HUES48 (cell line): ENCODE measurements at regions not wholly inside any gene's neighbourhood (a gene's known extent, or its start where the extent isn't known, plus 50 kb on each side); places are given as distances from the start of the nearest gene placed in this dataset.

Experiments used
- H3K27ac ChIP-seq: one replicate; pipeline ENCODE4 v1.7.0; 2013; ENCODE audit warnings: low read depth, low read length, inconsistent platforms
- H3K27me3 ChIP-seq: 2 replicates; pipeline ENCODE4 v1.6.1; 2013; ENCODE audit warnings: mild to moderate bottlenecking, low read length; ENCODE audit not compliant: control insufficient read depth, insufficient read depth
- H3K36me3 ChIP-seq: 2 replicates; pipeline ENCODE4 v1.6.1; 2013; ENCODE audit warnings: low read length; ENCODE audit not compliant: control insufficient read depth, insufficient read depth
- H3K4me1 ChIP-seq: 2 replicates; pipeline ENCODE4 v1.6.1; 2013; ENCODE audit warnings: mild to moderate bottlenecking, low read length; ENCODE audit not compliant: control insufficient read depth, insufficient read depth
- H3K4me3 ChIP-seq: 2 replicates; pipeline ENCODE4 v1.5.1; 2013; ENCODE audit warnings: mild to moderate bottlenecking, low read depth, low read length
- H3K9ac ChIP-seq: 2 replicates; pipeline ENCODE4 v1.6.1; 2013; ENCODE audit warnings: mild to moderate bottlenecking, low read depth, low read length, moderate library complexity
- H3K9me3 ChIP-seq: 2 replicates; pipeline ENCODE4 v1.6.1; 2013; ENCODE audit warnings: low read length; ENCODE audit not compliant: control insufficient read depth, insufficient read depth

DNA sequence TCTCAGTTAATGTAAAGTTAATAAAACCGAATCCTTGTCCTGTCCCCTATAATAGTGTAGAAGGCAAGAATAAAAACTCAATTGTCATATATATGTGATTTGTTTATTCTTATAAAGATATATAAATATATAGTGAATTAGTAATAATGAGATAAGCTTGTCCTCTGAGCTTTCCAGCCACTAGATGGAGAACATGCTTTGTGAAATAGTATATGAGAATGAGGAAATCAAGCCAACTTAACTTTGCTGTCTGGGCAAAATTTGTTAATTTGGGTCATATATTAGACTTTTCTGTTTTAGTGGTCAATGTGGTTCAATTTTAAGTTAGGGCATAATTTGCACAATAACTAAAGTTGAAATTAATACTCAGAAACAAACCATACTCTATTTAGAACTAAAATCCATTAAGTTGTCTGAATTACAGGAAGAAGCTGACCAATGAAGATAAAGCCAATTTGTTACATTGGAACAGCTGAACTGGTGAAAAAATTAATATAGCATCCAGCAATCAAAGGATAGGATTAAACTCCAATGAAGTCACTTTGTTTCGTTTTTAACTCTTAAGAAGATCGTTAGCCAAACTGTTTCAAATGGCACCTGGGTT, 595.0 kb downstream of the ARL4A start:
- H3K9me3 ChIP-seq: no peaks in the 10 kb centered on the region
- H3K27me3 ChIP-seq: no peaks in the 10 kb centered on the region
- no peak overlapping the region for H3K27ac ChIP-seq
- H3K4me3 ChIP-seq: no peak overlapping the region
- H3K4me1 ChIP-seq: no peaks in the 10 kb centered on the region
- H3K9ac ChIP-seq: no peak overlapping the region
- no peaks in the 10 kb centered on the region for H3K36me3 ChIP-seq

GRCh38 chr7:13286916-13287315, 599.5 kb downstream of the ARL4A start:
- Histone ChIP-seq H3K9me3 (no peaks in the 10 kb centered on the region), H3K9ac (no peak overlapping the region)

GRCh38 chr7:13288516-13288915, 601.1 kb downstream of the ARL4A start:
- H3K4me3 ChIP-seq: no peak overlapping the region
- no peaks in the 10 kb centered on the region for H3K27me3 ChIP-seq
- H3K27ac ChIP-seq: no peak overlapping the region
- H3K4me1 ChIP-seq: no peaks in the 10 kb centered on the region
- H3K9ac ChIP-seq: no peak overlapping the region
- no peaks in the 10 kb centered on the region for H3K9me3 ChIP-seq
- H3K36me3 ChIP-seq: no peaks in the 10 kb centered on the region

More at GRCh38 chr7:13286916-13287315, 599.5 kb downstream of the ARL4A start:
- Histone ChIP-seq H3K4me1 (no peaks in the 10 kb centered on the region), H3K27ac (no peak overlapping the region), H3K27me3 (no peaks in the 10 kb centered on the region), H3K36me3 (no peaks in the 10 kb centered on the region), H3K4me3 (no peak overlapping the region)

DNA sequence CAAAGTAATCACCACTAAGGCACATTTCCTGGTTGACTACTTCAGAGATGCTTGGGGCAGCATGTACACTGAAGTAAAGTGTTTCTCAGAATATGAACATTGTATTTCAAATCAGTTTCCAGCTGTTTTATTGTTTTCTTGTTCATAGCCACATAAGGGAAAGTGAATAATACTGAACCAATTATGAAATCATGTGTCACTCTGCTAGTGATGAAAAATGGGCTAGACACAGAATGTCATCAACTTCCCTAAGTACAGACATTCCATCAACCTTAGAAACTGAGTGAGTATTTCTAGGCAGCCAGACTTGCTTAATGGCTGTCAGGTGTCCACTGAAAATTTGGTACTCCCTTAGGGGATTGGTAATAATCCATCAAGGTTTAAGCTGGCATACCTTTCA, 603.5 kb downstream of the ARL4A start:
- Histone ChIP-seq H3K9ac (no peak overlapping the region), H3K36me3 (no peaks in the 10 kb centered on the region), H3K4me1 (no peaks in the 10 kb centered on the region), H3K27me3 (no peaks in the 10 kb centered on the region), H3K4me3 (no peak overlapping the region), H3K9me3 (no peaks in the 10 kb centered on the region), H3K27ac (no peak overlapping the region)

DNA sequence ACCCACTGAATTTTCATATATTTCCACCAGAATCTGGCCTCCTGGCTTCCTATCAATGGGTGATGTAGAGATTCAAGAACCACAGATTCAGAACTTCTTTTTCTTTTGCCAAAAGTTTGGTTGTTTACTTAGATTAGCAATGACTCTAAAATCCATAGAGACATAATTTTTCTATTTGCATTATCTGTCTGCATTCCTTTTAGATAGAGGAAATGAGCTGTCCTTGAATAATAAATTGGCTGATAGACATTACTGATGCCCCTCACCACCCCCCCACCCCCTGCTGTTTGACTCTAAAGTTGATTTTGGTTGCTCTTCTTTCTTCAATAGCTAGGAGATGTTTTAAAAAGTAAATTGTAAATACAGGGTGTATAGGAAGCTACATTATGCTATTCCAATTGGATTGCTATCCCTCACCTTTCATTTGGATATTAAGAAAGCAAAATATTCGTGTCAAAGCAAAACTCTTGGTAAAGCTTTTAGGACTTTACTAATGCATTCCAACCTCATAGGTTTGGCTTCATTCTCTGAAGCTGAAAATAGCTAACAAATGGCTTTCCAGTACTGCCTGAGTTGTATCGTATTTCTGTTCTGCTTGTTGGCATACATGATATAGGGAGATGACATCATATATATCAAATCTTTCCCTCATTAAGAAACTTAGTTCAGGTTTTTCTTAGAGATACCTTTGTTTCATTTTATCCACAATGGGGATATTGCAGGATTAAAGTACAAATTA, 606.0 kb downstream of the ARL4A start:
- H3K36me3 ChIP-seq: no peaks in the 10 kb centered on the region
- H3K4me3 ChIP-seq: no peak overlapping the region
- H3K27me3 ChIP-seq: no peaks in the 10 kb centered on the region
- H3K27ac ChIP-seq: no peak overlapping the region
- no peaks in the 10 kb centered on the region for H3K9me3 ChIP-seq
- H3K9ac ChIP-seq: no peak overlapping the region
- H3K4me1 ChIP-seq: no peaks in the 10 kb centered on the region

- no peaks in the 10 kb centered on the region for H3K36me3 ChIP-seq
- no peaks in the 10 kb centered on the region for H3K27me3 ChIP-seq
- H3K4me3 ChIP-seq: no peak overlapping the region
- peak overlapping the region; percentile 52 for H3K27ac ChIP-seq
- peaks cover 32% of the 10 kb centered on the region for H3K9me3 ChIP-seq
- H3K4me1 ChIP-seq: peaks cover 12% of the 10 kb centered on the region
- H3K9ac ChIP-seq: no peak overlapping the region
Observed at GRCh38 chr7:13307040-13307439, 619.6 kb downstream of the ARL4A start.

GRCh38 chr7:13308423-13308822, 621.0 kb downstream of the ARL4A start:
- Histone ChIP-seq H3K27ac (no peak overlapping the region), H3K9me3 (peaks cover 46% of the 10 kb centered on the region), H3K27me3 (no peaks in the 10 kb centered on the region), H3K9ac (no peak overlapping the region), H3K36me3 (no peaks in the 10 kb centered on the region), H3K4me1 (peaks cover 12% of the 10 kb centered on the region), H3K4me3 (no peak overlapping the region)

DNA sequence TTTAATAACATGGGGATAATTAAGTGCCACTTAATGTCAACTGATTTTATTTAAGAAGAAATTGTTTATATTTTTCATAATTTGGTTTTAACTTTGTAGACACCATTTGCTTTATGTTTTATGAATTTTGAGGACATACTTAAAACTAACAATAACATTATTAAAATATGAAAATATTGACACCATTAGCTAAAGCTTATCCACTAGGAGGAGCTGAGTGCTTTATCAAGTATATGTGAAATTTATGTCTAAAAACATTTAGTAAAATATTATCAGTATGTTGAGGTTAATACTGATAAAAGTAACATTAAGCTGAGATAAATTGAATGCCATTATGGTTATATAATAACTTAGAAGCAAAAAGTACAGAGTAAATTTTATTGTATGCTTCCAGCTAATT, 622.1 kb downstream of the ARL4A start:
- H3K27ac ChIP-seq: no peak overlapping the region
- peaks cover 57% of the 10 kb centered on the region for H3K9me3 ChIP-seq
- H3K9ac ChIP-seq: no peak overlapping the region
- H3K4me3 ChIP-seq: no peak overlapping the region
- no peaks in the 10 kb centered on the region for H3K36me3 ChIP-seq
- no peaks in the 10 kb centered on the region for H3K27me3 ChIP-seq
- peaks cover 12% of the 10 kb centered on the region for H3K4me1 ChIP-seq

- Histone ChIP-seq H3K27ac (no peak overlapping the region), H3K4me1 (peaks cover 9% of the 10 kb centered on the region), H3K4me3 (no peak overlapping the region), H3K36me3 (no peaks in the 10 kb centered on the region), H3K9me3 (peaks cover 63% of the 10 kb centered on the region), H3K27me3 (no peaks in the 10 kb centered on the region), H3K9ac (no peak overlapping the region)
Observed at GRCh38 chr7:13312307-13312706, 624.9 kb downstream of the ARL4A start.

- no peak overlapping the region for H3K27ac ChIP-seq
- no peak overlapping the region for H3K9ac ChIP-seq
- no peaks in the 10 kb centered on the region; the same call in 1 of the 2 replicates for H3K9me3 ChIP-seq
- peaks cover 20% of the 10 kb centered on the region for H3K4me1 ChIP-seq
- H3K27me3 ChIP-seq: no peaks in the 10 kb centered on the region
- H3K36me3 ChIP-seq: no peaks in the 10 kb centered on the region
- no peak overlapping the region for H3K4me3 ChIP-seq
Observed at GRCh38 chr7:13320333-13320732, 632.9 kb downstream of the ARL4A start.

DNA sequence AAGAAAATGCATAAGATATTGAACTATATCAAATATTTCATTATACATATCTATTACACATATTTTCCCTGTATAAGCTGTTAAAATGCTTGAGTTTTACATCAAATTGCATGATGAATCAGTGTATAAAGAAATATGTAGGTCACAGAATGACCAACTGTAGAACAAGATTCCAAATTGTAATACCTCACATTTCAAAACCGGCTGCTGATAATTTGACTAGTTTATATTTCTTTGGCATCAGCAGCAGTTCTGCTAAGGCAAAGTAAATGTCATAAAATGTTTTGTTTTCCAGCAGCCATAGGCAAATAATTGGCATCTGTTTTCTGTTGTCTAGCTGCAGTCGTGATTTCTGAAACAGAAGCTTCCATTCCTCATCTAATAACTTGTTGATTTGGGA, 633.9 kb downstream of the ARL4A start:
- no peak overlapping the region for H3K9ac ChIP-seq
- no peaks in the 10 kb centered on the region for H3K27me3 ChIP-seq
- no peaks in the 10 kb centered on the region for H3K36me3 ChIP-seq
- H3K9me3 ChIP-seq: peaks cover 4% of the 10 kb centered on the region; the same call in 1 of the 2 replicates
- H3K4me3 ChIP-seq: no peak overlapping the region
- H3K27ac ChIP-seq: no peak overlapping the region
- peaks cover 20% of the 10 kb centered on the region for H3K4me1 ChIP-seq
